H9 (cell line): ENCODE measurements at regions not wholly inside any gene's neighbourhood (a gene's known extent, or its start where the extent isn't known, plus 50 kb on each side); places are given as distances from the start of the nearest gene placed in this dataset.

ENCODE experiments used
- DNase-seq: peaks from one replicate; pipeline ENCODE4 v3.0.0-alpha.2; 2017
- H2AFZ ChIP-seq: one replicate; pipeline ENCODE4 v1.6.1; 2013; ENCODE audit warnings: mild to moderate bottlenecking, low read length, control low read depth, moderate library complexity
- H2AK5ac ChIP-seq: 2 replicates; pipeline ENCODE4 v1.6.1; 2013; ENCODE audit warnings: low read length, control low read depth, mixed read lengths; ENCODE audit not compliant: insufficient read length
- H2BK120ac ChIP-seq: one replicate; pipeline ENCODE4 v1.6.1; 2013; ENCODE audit warnings: low read depth, mild to moderate bottlenecking, low read length, control low read depth, inconsistent platforms; ENCODE audit not compliant: poor library complexity, severe bottlenecking
- H2BK12ac ChIP-seq: 2 replicates; pipeline ENCODE4 v1.6.1; 2013; ENCODE audit warnings: low read length, control low read depth, mixed read lengths, low read depth; ENCODE audit not compliant: insufficient read length
- H2BK15ac ChIP-seq: 2 replicates; pipeline ENCODE4 v1.6.1; 2013; ENCODE audit warnings: low read depth, low read length, control low read depth
- H2BK20ac ChIP-seq: one replicate; pipeline ENCODE4 v1.6.1; 2013; ENCODE audit warnings: low read depth, mild to moderate bottlenecking, low read length, control low read depth, inconsistent platforms; ENCODE audit not compliant: poor library complexity, severe bottlenecking
- H2BK5ac ChIP-seq: 2 replicates; pipeline ENCODE4 v1.6.1; 2013; ENCODE audit warnings: low read length, control low read depth, mixed read lengths; ENCODE audit not compliant: insufficient read length
- H3K14ac ChIP-seq: 2 replicates; pipeline ENCODE4 v1.6.1; 2013; ENCODE audit warnings: low read length, control low read depth; ENCODE audit not compliant: insufficient read depth
- H3K18ac ChIP-seq: 2 replicates; pipeline ENCODE4 v1.6.1; 2013; ENCODE audit warnings: low read depth, mild to moderate bottlenecking, mixed read lengths, low read length, control low read depth; ENCODE audit not compliant: insufficient read length
- H3K23ac ChIP-seq: 2 replicates; pipeline ENCODE4 v1.6.1; 2013; ENCODE audit warnings: low read length, control low read depth, mixed read lengths, low read depth; ENCODE audit not compliant: insufficient read length
- H3K23me2 ChIP-seq: 2 replicates; pipeline ENCODE4 v1.6.1; 2013; ENCODE audit warnings: low read depth, mild to moderate bottlenecking, mixed read lengths, low read length, control low read depth; ENCODE audit not compliant: insufficient read length, poor library complexity, severe bottlenecking
- H3K27ac ChIP-seq: 2 replicates; pipeline ENCODE4 v1.5.1; 2013; ENCODE audit warnings: low read length, control low read depth, mixed read lengths, low read depth; ENCODE audit not compliant: insufficient read length
- H3K27me3 ChIP-seq: 2 replicates; pipeline ENCODE4 v1.6.1; 2013; ENCODE audit warnings: low read length, control low read depth, inconsistent platforms; ENCODE audit not compliant: insufficient read depth
- H3K4ac ChIP-seq: 2 replicates; pipeline ENCODE4 v1.6.1; 2013; ENCODE audit warnings: low read depth, mild to moderate bottlenecking, control low read depth, inconsistent platforms, low read length, moderate library complexity
- H3K4me1 ChIP-seq: 2 replicates; pipeline ENCODE4 v1.6.1; 2013; ENCODE audit warnings: low read length, control low read depth, inconsistent platforms; ENCODE audit not compliant: insufficient read depth
- H3K4me2 ChIP-seq: 2 replicates; pipeline ENCODE4 v1.6.1; 2013; ENCODE audit warnings: low read length, control low read depth, mixed read lengths; ENCODE audit not compliant: insufficient read length, insufficient read depth
- H3K56ac ChIP-seq: 2 replicates; pipeline ENCODE4 v1.6.1; 2013; ENCODE audit warnings: low read depth, mild to moderate bottlenecking, mixed read lengths, low read length, control low read depth; ENCODE audit not compliant: insufficient read length
- H3K79me1 ChIP-seq: 2 replicates; pipeline ENCODE4 v1.6.1; 2013; ENCODE audit warnings: low read depth, mild to moderate bottlenecking, moderate library complexity, low read length, control low read depth, inconsistent platforms; ENCODE audit not compliant: insufficient read depth, poor library complexity, severe bottlenecking
- H3K79me2 ChIP-seq: 2 replicates; pipeline ENCODE4 v1.6.1; 2013; ENCODE audit warnings: low read length, control low read depth, inconsistent platforms; ENCODE audit not compliant: insufficient read depth
- H3K9ac ChIP-seq: 2 replicates; pipeline ENCODE4 v1.6.1; 2013; ENCODE audit warnings: low read length, control low read depth, mixed read lengths; ENCODE audit not compliant: insufficient read length; ENCODE audit errors: extremely low read depth
- H3K9me3 ChIP-seq: one replicate; pipeline ENCODE4 v1.6.1; 2013; ENCODE audit warnings: low read depth, low read length, inconsistent platforms; ENCODE audit not compliant: control insufficient read depth
- H3T11ph ChIP-seq: one replicate; pipeline ENCODE4 v1.6.1; 2013; ENCODE audit warnings: mild to moderate bottlenecking, low read length, control low read depth, inconsistent platforms
- H4K20me1 ChIP-seq: one replicate; pipeline ENCODE4 v1.6.1; 2013; ENCODE audit not compliant: control insufficient read depth, insufficient read length, insufficient read depth
- H4K5ac ChIP-seq: 2 replicates; pipeline ENCODE4 v1.6.1; 2013; ENCODE audit warnings: low read depth, mild to moderate bottlenecking, mixed read lengths, low read length, control low read depth; ENCODE audit not compliant: insufficient read length
- H4K8ac ChIP-seq: replicated peaks from 2 replicates; pipeline ENCODE4 v1.6.1; 2013; ENCODE audit warnings: low read length, control low read depth, mixed read lengths, low read depth; ENCODE audit not compliant: insufficient read length
- H4K91ac ChIP-seq: 2 replicates; pipeline ENCODE4 v1.6.1; 2013; ENCODE audit warnings: low read depth, mild to moderate bottlenecking, moderate library complexity, mixed read lengths, low read length, control low read depth; ENCODE audit not compliant: insufficient read length
- H3K27ac Mint-ChIP-seq, 3 experiments: 2 replicates in 2 of 3; 3 replicates in 1 of 3; pipeline ENCODE4 v1.8.0; 2020 to 2021; ENCODE audit warnings: mixed read lengths in 3 of 3, mild to moderate bottlenecking in 1 of 3, moderate library complexity in 1 of 3
- H3K27me3 Mint-ChIP-seq: 2 replicates; pipeline ENCODE4 v1.8.0; 2021; ENCODE audit warnings: low read depth, mild to moderate bottlenecking, moderate library complexity, mixed read lengths
- H3K36me3 Mint-ChIP-seq, 3 experiments: 2 replicates in 2 of 3; 3 replicates in 1 of 3; pipeline ENCODE4 v1.8.0; 2020 to 2021; ENCODE audit warnings: low read depth in 3 of 3, mixed read lengths in 3 of 3; ENCODE audit not compliant: insufficient read depth in 1 of 3
- H3K4me1 Mint-ChIP-seq, 2 experiments: 2 replicates each; pipeline ENCODE4 v1.8.0; 2020; ENCODE audit warnings: mixed read lengths in 2 of 2
- H3K4me3 Mint-ChIP-seq, 2 experiments: 2 replicates in 1 of 2; 3 replicates in 1 of 2; pipeline ENCODE4 v1.8.0; 2020 to 2021; ENCODE audit warnings: mild to moderate bottlenecking in 2 of 2, mixed read lengths in 2 of 2, moderate library complexity in 1 of 2
- H3K9me3 Mint-ChIP-seq, 2 experiments: 2 replicates in 1 of 2; 3 replicates in 1 of 2; pipeline ENCODE4 v1.8.0; 2020; ENCODE audit warnings: mild to moderate bottlenecking in 2 of 2, mixed read lengths in 2 of 2, moderate library complexity in 1 of 2
- CTCF ChIP-seq: fragments of 200-600 bp; sonication (generic); conservative IDR thresholded peaks from 3 replicates; pipeline ENCODE4 v1.8.0; 2021; ENCODE audit warnings: antibody characterized with exemption, mild to moderate bottlenecking
- WGBS: extraction: QIAGEN DNeasy Blood & Tissue Kit; methylation state at CpG from one replicate; pipeline ENCODE4 v1.1.7; 2013; ENCODE audit warnings: missing lambda C conversion rate, low lambda C conversion rate, mixed read lengths; ENCODE audit not compliant: insufficient read length; ENCODE audit errors: extremely low coverage; 5-methylcytosine and 5-hydroxymethylcytosine counted together

- no peak overlapping the region for H3K9ac ChIP-seq
- H3K14ac ChIP-seq, result no peak overlapping the region
- H3K4me1 ChIP-seq, result no peaks in the 10 kb centered on the region
- no peak overlapping the region for H2BK20ac ChIP-seq
- H3K23ac ChIP-seq, result no peak overlapping the region
- H2AFZ ChIP-seq, result no peak overlapping the region
- H3T11ph ChIP-seq, result no peak overlapping the region
- TF ChIP-seq CTCF, result no peak
- H2BK12ac ChIP-seq, result no peak overlapping the region
- H3K56ac ChIP-seq, result no peak overlapping the region
- WGBS, result no CpG with 5 or more reads among the region's 2 CpGs
- peaks cover 3% of the 10 kb centered on the region; the same call in 1 of the 2 replicates for H3K27me3 Mint-ChIP-seq
- peaks cover 7 to 8% of the 10 kb centered on the region in 2 experiments; a peak in 4 of 5 replicates for H3K9me3 Mint-ChIP-seq
- no peak overlapping the region for H4K5ac ChIP-seq
- H4K91ac ChIP-seq, result no peak overlapping the region
- peaks cover 4% of the 10 kb centered on the region in 2 experiments; a peak in 3 of 4 replicates for H3K4me1 Mint-ChIP-seq
- H3K4me3 Mint-ChIP-seq, result no peak overlapping the region
- no peak overlapping the region for H2AK5ac ChIP-seq
- no peaks in the 10 kb centered on the region for H4K20me1 ChIP-seq
- peaks cover 0 to 7% (median 2%) of the 10 kb centered on the region in 3 experiments; a peak in 3 of 7 replicates for H3K36me3 Mint-ChIP-seq
- no peak overlapping the region for H3K4me2 ChIP-seq
- no peaks in the 10 kb centered on the region for H3K23me2 ChIP-seq
- H2BK15ac ChIP-seq, result no peak overlapping the region
- H2BK5ac ChIP-seq, result no peak overlapping the region
- no peak overlapping the region for H4K8ac ChIP-seq
- H3K4ac ChIP-seq, result no peak overlapping the region
- H3K79me1 ChIP-seq, result no peaks in the 10 kb centered on the region
- no peak for DNase-seq
- no peak overlapping the region for H3K27ac Mint-ChIP-seq
- H3K9me3 ChIP-seq, result no peaks in the 10 kb centered on the region
- H2BK120ac ChIP-seq, result no peak overlapping the region
- H3K27ac ChIP-seq, result no peak overlapping the region
- H3K79me2 ChIP-seq, result no peaks in the 10 kb centered on the region
- H3K27me3 ChIP-seq, result no peaks in the 10 kb centered on the region
- no peak overlapping the region for H3K18ac ChIP-seq
Measured at GRCh38 chr13:85616275-85616674, 182.9 kb downstream of the SLITRK6 start.
